Right atrium auricular region (tissue), 2 donors: ENCODE measurements at regions not wholly inside any gene's neighbourhood (a gene's known extent, or its start where the extent isn't known, plus 50 kb on each side); places are given as distances from the start of the nearest gene placed in this dataset.

ENCODE experiments used
- DNase-seq: peaks from one replicate; pipeline ENCODE4 v3.0.0-alpha.2; 2019; ENCODE audit warnings: low spot score
- H3K27ac ChIP-seq, 2 donors: fragments of 200-600 bp; sonication (generic); 1 replicate in 1 of 2; 2 replicates in 1 of 2; pipeline ENCODE4 v1.5.1; 2016 to 2019
- H3K27me3 ChIP-seq, 2 donors: fragments of 200-600 bp; sonication (generic); one replicate each; pipeline versions ENCODE4 v1.5.1 to v1.6.0; 2017 to 2019
- H3K36me3 ChIP-seq: fragments of 200-600 bp; sonication (generic); one replicate; pipeline ENCODE4 v1.5.1; 2016
- H3K4me1 ChIP-seq, 2 donors: fragments of 200-600 bp; sonication (generic); one replicate each; pipeline versions ENCODE4 v1.5.1 to v1.6.0; 2017 to 2019
- H3K4me3 ChIP-seq, 2 donors: fragments of 200-600 bp; sonication (generic); 1 replicate in 1 of 2; 2 replicates in 1 of 2; pipeline ENCODE4 v1.5.1; 2017 to 2019; ENCODE audit warnings: mild to moderate bottlenecking in 1 of 2, moderate library complexity in 1 of 2
- H3K9me3 ChIP-seq, 2 donors: fragments of 200-600 bp; sonication (generic); one replicate each; pipeline ENCODE4 v1.5.1; 2019
- CTCF ChIP-seq, 2 donors: fragments of 200-600 bp; sonication (generic); IDR thresholded peaks; one replicate each; pipeline ENCODE4 v1.5.1; 2019; ENCODE audit warnings: antibody characterized with exemption in 2 of 2

DNA sequence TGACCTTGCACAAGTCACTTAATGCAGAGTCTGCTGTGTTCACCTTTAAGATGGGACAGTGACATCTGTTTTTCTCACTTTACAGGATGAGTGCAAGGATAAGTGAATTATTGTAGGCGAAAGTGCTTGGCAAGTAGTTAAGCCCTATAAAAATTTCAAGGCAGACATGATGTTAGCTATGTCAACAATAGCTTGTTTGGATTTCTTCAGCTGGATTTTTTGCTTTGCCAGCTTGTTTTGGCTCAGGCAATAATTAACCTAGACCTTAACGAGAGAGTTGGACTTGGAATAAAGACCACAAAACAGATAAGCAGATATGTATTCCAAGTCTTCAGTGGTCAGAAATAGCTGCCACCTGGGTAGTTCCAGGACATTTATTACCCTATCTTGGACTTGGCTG, 255.2 kb downstream of the ARL4A start:
- DNase-seq = no peak
- Histone ChIP-seq H3K4me3 (no peak overlapping the region), H3K27ac (no peak overlapping the region), H3K4me1 (no peaks in the 10 kb centered on the region), H3K27me3 (no peaks in the 10 kb centered on the region), H3K36me3 (no peaks in the 10 kb centered on the region), H3K9me3 (no peaks in the 10 kb centered on the region)
- TF ChIP-seq CTCF (IDR thresholded peaks at IDR 0.05) = no peak

- no peaks in the 10 kb centered on the region for H3K9me3 ChIP-seq
- TF ChIP-seq CTCF (IDR thresholded peaks at IDR 0.05) = no peak
- H3K4me1 ChIP-seq = no peaks in the 10 kb centered on the region
Observed at GRCh38 chr7:12943781-12944180, 256.3 kb downstream of the ARL4A start.

GRCh38 chr7:12945901-12946300, 258.5 kb downstream of the ARL4A start:
- no peak for TF ChIP-seq CTCF (IDR thresholded peaks at IDR 0.05)
- H3K27ac ChIP-seq = no peak overlapping the region

More at GRCh38 chr7:12943781-12944180, 256.3 kb downstream of the ARL4A start:
- Histone ChIP-seq H3K27ac (no peak overlapping the region), H3K4me3 (no peak overlapping the region), H3K27me3 (no peaks in the 10 kb centered on the region), H3K36me3 (no peaks in the 10 kb centered on the region)
- no peak for DNase-seq

DNA sequence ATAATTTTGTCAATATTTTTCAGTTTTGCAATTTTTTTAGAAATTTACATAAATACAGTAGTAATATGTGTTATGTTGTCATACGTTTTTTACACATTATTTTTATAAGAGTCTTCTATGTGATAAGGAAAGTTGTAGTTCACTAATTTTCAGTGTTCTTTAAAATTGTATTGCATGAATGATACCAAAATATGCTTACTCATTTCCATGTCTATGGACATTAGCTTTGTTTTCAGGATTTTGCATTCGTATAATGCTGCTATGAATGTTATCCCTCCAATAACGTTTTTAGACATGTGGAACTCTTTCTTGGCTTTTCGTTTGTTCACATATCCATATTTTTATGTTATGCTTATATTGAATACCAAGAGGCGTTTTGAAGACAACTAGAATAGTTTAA, 260.0 kb downstream of the ARL4A start:
- DNase-seq = no peak
- no peaks in the 10 kb centered on the region for H3K4me1 ChIP-seq
- no peak overlapping the region for H3K4me3 ChIP-seq
- H3K9me3 ChIP-seq = no peaks in the 10 kb centered on the region
- TF ChIP-seq CTCF (IDR thresholded peaks at IDR 0.05) = no peak
- no peak overlapping the region for H3K27ac ChIP-seq
- H3K27me3 ChIP-seq = no peaks in the 10 kb centered on the region
- no peaks in the 10 kb centered on the region for H3K36me3 ChIP-seq

More at GRCh38 chr7:12945901-12946300, 258.5 kb downstream of the ARL4A start:
- Histone ChIP-seq H3K27me3 (no peaks in the 10 kb centered on the region), H3K36me3 (no peaks in the 10 kb centered on the region), H3K4me1 (no peaks in the 10 kb centered on the region), H3K9me3 (no peaks in the 10 kb centered on the region), H3K4me3 (no peak overlapping the region)
- DNase-seq = no peak

- no peak overlapping the region for H3K27ac ChIP-seq
- H3K4me1 ChIP-seq = no peaks in the 10 kb centered on the region
- H3K27me3 ChIP-seq = no peaks in the 10 kb centered on the region
- no peak for DNase-seq
- H3K9me3 ChIP-seq = no peaks in the 10 kb centered on the region
- no peak for TF ChIP-seq CTCF (IDR thresholded peaks at IDR 0.05)
- no peaks in the 10 kb centered on the region for H3K36me3 ChIP-seq
- no peak overlapping the region for H3K4me3 ChIP-seq
Observed at GRCh38 chr7:12949060-12949931, 261.9 kb downstream of the ARL4A start.
